BE2C (cell line): ENCODE measurements at regions not wholly inside any gene's neighbourhood (a gene's known extent, or its start where the extent isn't known, plus 50 kb on each side); places are given as distances from the start of the nearest gene placed in this dataset.

Source experiments
- DNase-seq: peaks from one replicate; pipeline ENCODE4 v3.0.0-alpha.2; 2020
- H3K27me3 ChIP-seq: fragments of 250-450 bp; sonication (Bioruptor Pico); 2 replicates; pipeline ENCODE4 v1.5.1; 2020; ENCODE audit warnings: mild to moderate bottlenecking
- H3K36me3 ChIP-seq: fragments of 250-450 bp; sonication (Bioruptor Pico); 2 replicates; pipeline ENCODE4 v1.5.1; 2020; ENCODE audit warnings: mild to moderate bottlenecking
- H3K4me1 ChIP-seq: fragments of 250-450 bp; sonication (Bioruptor Pico); 2 replicates; pipeline ENCODE4 v1.5.1; 2020
- H3K4me3 ChIP-seq: 2 replicates; pipeline ENCODE4 v1.5.1; 2011; ENCODE audit warnings: low read depth, low read length
- H3K9me3 ChIP-seq: fragments of 250-450 bp; sonication (Bioruptor Pico); 2 replicates; pipeline ENCODE4 v1.5.1; 2020
- TF ChIP-seq, protein P1 (sequence below): IDR thresholded peaks from 2 replicates; pipeline ENCODE4 v1.5.1; 2012; ENCODE audit warnings: mild to moderate bottlenecking, low read depth, low read length

DNA sequence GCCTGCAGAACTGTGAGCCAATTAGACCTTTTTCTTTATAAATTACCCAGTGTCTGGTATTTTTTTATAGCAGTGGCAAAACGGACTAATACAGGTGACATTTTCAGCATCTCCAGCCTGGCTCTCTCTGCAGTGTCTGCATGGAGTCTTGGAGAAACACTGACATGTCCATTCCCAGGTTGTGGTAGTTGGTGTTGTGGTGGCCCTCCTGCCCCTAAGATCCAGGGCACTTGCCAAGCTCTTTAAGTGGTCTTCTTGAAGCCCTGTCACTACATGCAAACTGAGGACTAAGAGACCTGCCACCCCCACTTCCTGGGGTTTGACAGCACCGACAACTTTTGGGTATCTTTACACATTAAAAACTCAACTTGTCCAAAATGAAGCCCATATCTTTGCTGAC lies 419.4 kb downstream of the NPHP4 start:
- H3K9me3 ChIP-seq: no peaks in the 10 kb centered on the region
- H3K4me1 ChIP-seq: no peaks in the 10 kb centered on the region
- H3K27me3 ChIP-seq: no peaks in the 10 kb centered on the region
- TF ChIP-seq, protein P1, sequence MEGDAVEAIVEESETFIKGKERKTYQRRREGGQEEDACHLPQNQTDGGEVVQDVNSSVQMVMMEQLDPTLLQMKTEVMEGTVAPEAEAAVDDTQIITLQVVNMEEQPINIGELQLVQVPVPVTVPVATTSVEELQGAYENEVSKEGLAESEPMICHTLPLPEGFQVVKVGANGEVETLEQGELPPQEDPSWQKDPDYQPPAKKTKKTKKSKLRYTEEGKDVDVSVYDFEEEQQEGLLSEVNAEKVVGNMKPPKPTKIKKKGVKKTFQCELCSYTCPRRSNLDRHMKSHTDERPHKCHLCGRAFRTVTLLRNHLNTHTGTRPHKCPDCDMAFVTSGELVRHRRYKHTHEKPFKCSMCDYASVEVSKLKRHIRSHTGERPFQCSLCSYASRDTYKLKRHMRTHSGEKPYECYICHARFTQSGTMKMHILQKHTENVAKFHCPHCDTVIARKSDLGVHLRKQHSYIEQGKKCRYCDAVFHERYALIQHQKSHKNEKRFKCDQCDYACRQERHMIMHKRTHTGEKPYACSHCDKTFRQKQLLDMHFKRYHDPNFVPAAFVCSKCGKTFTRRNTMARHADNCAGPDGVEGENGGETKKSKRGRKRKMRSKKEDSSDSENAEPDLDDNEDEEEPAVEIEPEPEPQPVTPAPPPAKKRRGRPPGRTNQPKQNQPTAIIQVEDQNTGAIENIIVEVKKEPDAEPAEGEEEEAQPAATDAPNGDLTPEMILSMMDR: no peak
- DNase-seq: no peak
- H3K4me3 ChIP-seq: no peak overlapping the region
- no peaks in the 10 kb centered on the region for H3K36me3 ChIP-seq

DNA sequence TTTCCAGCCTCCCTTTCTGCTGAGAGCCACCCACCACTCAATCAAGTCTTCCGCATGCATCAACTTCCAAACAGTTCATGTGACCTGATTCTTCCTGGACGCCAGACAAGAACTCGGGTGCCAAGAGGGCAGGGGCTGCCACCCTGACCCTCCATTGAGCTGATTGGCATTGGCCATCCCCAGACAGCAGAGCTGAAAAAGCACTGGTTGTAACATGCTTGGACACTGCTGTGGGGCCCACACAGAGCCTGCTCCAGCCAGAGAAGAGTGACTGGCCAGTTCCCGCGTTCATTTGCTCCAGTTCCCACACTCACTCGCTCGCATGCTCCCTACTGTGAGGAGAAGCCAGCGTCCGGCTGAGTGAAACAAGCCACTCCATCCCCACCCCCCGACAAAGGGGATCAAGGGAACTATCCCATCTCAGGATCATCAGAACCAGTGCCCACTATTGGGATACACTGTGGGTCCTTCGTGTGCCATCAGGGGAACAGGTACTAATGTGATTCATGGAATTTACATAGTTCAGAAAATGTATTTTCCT lies 420.3 kb downstream of the NPHP4 start:
- Histone ChIP-seq H3K9me3 (no peaks in the 10 kb centered on the region), H3K36me3 (no peaks in the 10 kb centered on the region), H3K4me1 (no peaks in the 10 kb centered on the region), H3K27me3 (no peaks in the 10 kb centered on the region), H3K4me3 (no peak overlapping the region)
- no peak for DNase-seq
- TF ChIP-seq, protein P1: no peak

DNA sequence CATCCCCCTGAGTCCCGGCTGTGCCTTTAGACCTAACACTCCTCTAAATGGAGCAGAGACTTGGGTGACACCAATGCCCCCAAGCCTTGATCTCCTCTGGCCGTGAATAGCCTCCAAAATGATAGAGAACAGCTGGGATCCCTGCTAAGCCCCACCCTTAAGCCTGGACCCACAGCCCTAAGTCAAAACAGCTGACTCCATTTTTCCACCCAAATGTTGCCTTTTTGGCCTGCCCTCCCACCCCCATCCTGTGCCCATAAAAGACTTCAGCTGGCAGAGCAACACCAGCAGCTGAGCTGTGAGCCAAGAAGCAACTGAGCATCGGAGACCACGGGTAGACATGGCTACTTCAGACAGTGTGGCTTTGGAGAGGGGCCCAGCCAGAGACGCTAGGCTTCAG lies 420.8 kb downstream of the NPHP4 start:
- no peaks in the 10 kb centered on the region for H3K36me3 ChIP-seq
- H3K9me3 ChIP-seq: no peaks in the 10 kb centered on the region
- no peaks in the 10 kb centered on the region for H3K4me1 ChIP-seq
- no peak for DNase-seq
- H3K4me3 ChIP-seq: no peak overlapping the region
- no peaks in the 10 kb centered on the region for H3K27me3 ChIP-seq
- TF ChIP-seq, protein P1: no peak

DNA sequence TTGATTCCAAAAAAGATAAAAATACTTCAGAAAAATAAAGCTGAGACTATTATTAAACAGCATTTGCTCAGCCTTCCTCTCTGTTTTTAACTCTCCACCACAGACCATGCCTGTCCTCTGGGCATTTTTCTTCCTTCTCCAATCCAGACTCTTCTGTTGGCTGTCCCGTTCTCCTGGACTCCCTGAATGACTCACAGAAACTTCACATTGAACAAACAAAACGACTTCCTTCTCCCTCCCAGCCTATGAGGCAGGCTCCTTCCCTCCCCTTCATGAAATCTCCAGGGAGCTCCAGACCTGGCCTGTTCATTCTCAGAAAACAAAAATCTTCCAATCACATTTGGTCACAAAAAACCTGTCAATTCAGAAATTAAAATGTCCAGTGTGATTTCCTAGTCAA lies 421.3 kb downstream of the NPHP4 start:
- H3K27me3 ChIP-seq: no peaks in the 10 kb centered on the region
- no peaks in the 10 kb centered on the region for H3K9me3 ChIP-seq
- TF ChIP-seq, protein P1: no peak
- DNase-seq: no peak
- no peaks in the 10 kb centered on the region for H3K4me1 ChIP-seq
- H3K4me3 ChIP-seq: no peak overlapping the region
- no peaks in the 10 kb centered on the region for H3K36me3 ChIP-seq

DNA sequence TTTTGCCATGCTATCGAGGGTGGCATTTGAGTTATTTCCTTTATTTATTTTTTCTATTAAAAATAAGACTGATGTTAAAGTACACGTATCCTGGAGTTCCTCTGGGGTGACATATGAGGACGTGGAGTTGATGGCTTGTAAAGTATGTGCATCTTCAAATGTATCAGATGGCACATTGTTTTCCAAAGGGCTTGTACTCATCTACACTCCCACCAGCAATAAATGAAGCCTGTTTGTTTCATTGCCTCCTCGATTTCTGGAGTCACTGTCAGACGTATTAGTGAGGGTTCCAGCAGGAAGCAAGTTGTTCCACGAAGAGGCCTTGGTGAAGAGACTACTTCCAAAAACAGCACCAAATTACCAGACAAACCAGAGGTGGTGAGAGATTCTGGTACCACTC lies 423.9 kb downstream of the NPHP4 start:
- Histone ChIP-seq H3K36me3 (no peaks in the 10 kb centered on the region), H3K4me3 (no peak overlapping the region), H3K27me3 (no peaks in the 10 kb centered on the region), H3K4me1 (no peaks in the 10 kb centered on the region), H3K9me3 (no peaks in the 10 kb centered on the region)
- no peak for DNase-seq
- TF ChIP-seq, protein P1: no peak

DNA sequence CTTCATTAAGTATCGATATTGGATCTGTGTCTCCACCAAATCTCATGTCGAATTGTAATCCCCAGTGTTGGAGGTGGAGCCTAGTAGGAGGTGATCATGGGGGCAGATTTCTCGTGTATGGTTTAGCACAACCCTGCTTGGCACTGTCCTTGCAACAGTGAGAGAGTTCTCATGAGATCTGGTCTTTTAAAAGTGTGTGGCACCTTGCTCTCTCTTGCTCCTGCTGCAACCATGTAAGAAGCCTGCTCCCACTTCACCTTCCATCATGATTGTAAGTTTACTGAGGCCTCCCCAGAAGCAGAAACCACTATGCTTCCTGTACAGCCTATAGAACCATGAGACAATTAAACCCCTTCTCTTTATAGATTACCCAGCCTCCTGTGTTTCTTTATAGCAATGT lies 424.4 kb downstream of the NPHP4 start:
- Histone ChIP-seq H3K4me3 (no peak overlapping the region), H3K36me3 (no peaks in the 10 kb centered on the region), H3K9me3 (no peaks in the 10 kb centered on the region), H3K27me3 (no peaks in the 10 kb centered on the region), H3K4me1 (no peaks in the 10 kb centered on the region)
- TF ChIP-seq, protein P1: no peak
- DNase-seq: no peak
